Loucy (cell line): ENCODE measurements at regions not wholly inside any gene's neighbourhood (a gene's known extent, or its start where the extent isn't known, plus 50 kb on each side); places are given as distances from the start of the nearest gene placed in this dataset.

Experiments
- EZH2phosphoT487 ChIP-seq: fragments of 200-600 bp; IDR thresholded peaks from 2 replicates; pipeline ENCODE4 v1.6.1; 2018; ENCODE audit warnings: antibody characterized with exemption, mild to moderate bottlenecking, moderate library complexity, borderline replicate concordance
- TF ChIP-seq, protein P1 (sequence below): fragments of 200-600 bp; sonication (generic); conservative IDR thresholded peaks from 2 replicates; pipeline ENCODE4 v1.5.1; 2014; ENCODE audit warnings: mild to moderate bottlenecking, antibody characterized with exemption, low read length

- TF ChIP-seq, protein P1, sequence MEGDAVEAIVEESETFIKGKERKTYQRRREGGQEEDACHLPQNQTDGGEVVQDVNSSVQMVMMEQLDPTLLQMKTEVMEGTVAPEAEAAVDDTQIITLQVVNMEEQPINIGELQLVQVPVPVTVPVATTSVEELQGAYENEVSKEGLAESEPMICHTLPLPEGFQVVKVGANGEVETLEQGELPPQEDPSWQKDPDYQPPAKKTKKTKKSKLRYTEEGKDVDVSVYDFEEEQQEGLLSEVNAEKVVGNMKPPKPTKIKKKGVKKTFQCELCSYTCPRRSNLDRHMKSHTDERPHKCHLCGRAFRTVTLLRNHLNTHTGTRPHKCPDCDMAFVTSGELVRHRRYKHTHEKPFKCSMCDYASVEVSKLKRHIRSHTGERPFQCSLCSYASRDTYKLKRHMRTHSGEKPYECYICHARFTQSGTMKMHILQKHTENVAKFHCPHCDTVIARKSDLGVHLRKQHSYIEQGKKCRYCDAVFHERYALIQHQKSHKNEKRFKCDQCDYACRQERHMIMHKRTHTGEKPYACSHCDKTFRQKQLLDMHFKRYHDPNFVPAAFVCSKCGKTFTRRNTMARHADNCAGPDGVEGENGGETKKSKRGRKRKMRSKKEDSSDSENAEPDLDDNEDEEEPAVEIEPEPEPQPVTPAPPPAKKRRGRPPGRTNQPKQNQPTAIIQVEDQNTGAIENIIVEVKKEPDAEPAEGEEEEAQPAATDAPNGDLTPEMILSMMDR, result no peak
- TF ChIP-seq EZH2phosphoT487, result no peak
Measured at GRCh38 chr5:57777174-57777581, 294.6 kb upstream of the ACTBL2 start.
